Karpas-422 (cell line): ENCODE measurements at regions not wholly inside any gene's neighbourhood (a gene's known extent, or its start where the extent isn't known, plus 50 kb on each side); places are given as distances from the start of the nearest gene placed in this dataset.
"Not testable (repeated sequence)": the region's sequence is repeated elsewhere in the genome, so short reads cannot be mapped to it uniquely, and the experiment has no call there.

Source experiments
- DNase-seq: peaks from one replicate; pipeline ENCODE4 v3.0.0-alpha.2; 2015
- H2AFZ ChIP-seq: fragments of 200-600 bp; sonication (generic); 2 replicates; pipeline ENCODE4 v1.6.1; 2014; ENCODE audit warnings: antibody characterized with exemption, low read length, mixed read lengths
- H3K27ac ChIP-seq: fragments of 200-600 bp; sonication (generic); 2 replicates; pipeline ENCODE4 v1.5.1; 2014; ENCODE audit warnings: mild to moderate bottlenecking, low read length, moderate library complexity
- H3K27me3 ChIP-seq: fragments of 200-600 bp; sonication (generic); 2 replicates; pipeline ENCODE4 v1.6.1; 2014; ENCODE audit warnings: low read length, mixed read lengths
- H3K36me3 ChIP-seq: fragments of 200-600 bp; sonication (generic); 2 replicates; pipeline ENCODE4 v1.6.1; 2014; ENCODE audit warnings: low read length, mixed read lengths; ENCODE audit not compliant: insufficient read depth
- H3K4me1 ChIP-seq: fragments of 200-600 bp; sonication (generic); 2 replicates; pipeline ENCODE4 v1.6.1; 2014; ENCODE audit warnings: mild to moderate bottlenecking, low read length, mixed read lengths
- H3K4me2 ChIP-seq: fragments of 200-600 bp; sonication (generic); 2 replicates; pipeline ENCODE4 v1.6.1; 2014; ENCODE audit warnings: low read length, low read depth, mild to moderate bottlenecking; ENCODE audit not compliant: poor library complexity, severe bottlenecking
- H3K4me3 ChIP-seq: fragments of 200-600 bp; sonication (generic); 2 replicates; pipeline ENCODE4 v1.5.1; 2014; ENCODE audit warnings: mild to moderate bottlenecking, antibody characterized with exemption, low read length, mixed read lengths
- H3K79me2 ChIP-seq: fragments of 200-600 bp; sonication (generic); 2 replicates; pipeline ENCODE4 v1.6.1; 2014; ENCODE audit warnings: mild to moderate bottlenecking, low read length, mixed read lengths
- H3K9ac ChIP-seq: fragments of 200-600 bp; sonication (generic); 2 replicates; pipeline ENCODE4 v1.6.0; 2014; ENCODE audit warnings: low read length
- H3K9me2 ChIP-seq: fragments of 200-600 bp; sonication (generic), shearing (Covaris generic); replicated peaks from 2 replicates; pipeline ENCODE4 v1.6.0; 2014; ENCODE audit warnings: mild to moderate bottlenecking, low read length, moderate library complexity; ENCODE audit not compliant: insufficient read depth
- H3K9me3 ChIP-seq: fragments of 300-700, 200-600 bp; sonication (generic); 2 replicates; pipeline ENCODE4 v1.6.1; 2014; ENCODE audit warnings: low read length, mixed read lengths
- H4K20me1 ChIP-seq: fragments of 200-600 bp; sonication (generic); 2 replicates; pipeline ENCODE4 v1.6.1; 2014; ENCODE audit warnings: mild to moderate bottlenecking, antibody characterized with exemption, low read length, low read depth; ENCODE audit not compliant: insufficient read depth

- no peak overlapping the region for H2AFZ ChIP-seq
- H3K9me3 ChIP-seq, result no peaks in the 10 kb centered on the region
- no peak overlapping the region for H3K4me2 ChIP-seq
- H3K27me3 ChIP-seq, result no peaks in the 10 kb centered on the region
- H3K9ac ChIP-seq, result no peak overlapping the region
- H3K27ac ChIP-seq, result no peak overlapping the region
- no peaks in the 10 kb centered on the region for H4K20me1 ChIP-seq
- DNase-seq, result no peak
- H3K79me2 ChIP-seq, result no peaks in the 10 kb centered on the region
- H3K4me3 ChIP-seq, result no peak overlapping the region
- H3K9me2 ChIP-seq, result no peaks in the 10 kb centered on the region; the same call in 1 of the 2 replicates
- H3K36me3 ChIP-seq, result no peaks in the 10 kb centered on the region
- no peaks in the 10 kb centered on the region for H3K4me1 ChIP-seq
Observed at GRCh38 chr18:42544901-42545300, 570.6 kb downstream of the RIT2 start.

DNA sequence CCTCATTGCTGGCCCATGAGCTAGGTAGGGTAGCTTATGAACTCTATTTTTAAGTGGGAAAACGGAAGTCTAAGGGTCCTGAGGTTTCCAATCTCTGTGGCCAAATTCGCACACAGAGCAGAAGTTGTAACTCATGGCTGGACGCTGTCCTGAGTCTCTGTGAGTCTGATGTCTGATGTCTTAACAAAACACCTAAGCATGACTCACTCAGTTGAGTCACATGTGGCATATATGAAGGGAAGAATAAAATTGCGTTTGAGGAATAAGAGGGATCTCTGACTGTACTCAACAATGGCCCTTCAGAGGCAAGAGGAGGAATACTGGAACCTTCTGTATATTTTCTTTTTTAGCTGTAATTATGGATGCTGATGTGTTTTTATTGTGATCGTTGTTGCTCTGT lies 569.7 kb downstream of the RIT2 start:
- H3K79me2 ChIP-seq, result no peaks in the 10 kb centered on the region
- H3K9me2 ChIP-seq, result no peaks in the 10 kb centered on the region; the same call in 1 of the 2 replicates
- no peak for DNase-seq
- no peak overlapping the region for H2AFZ ChIP-seq
- H3K4me3 ChIP-seq, result no peak overlapping the region
- no peak overlapping the region for H3K27ac ChIP-seq
- H3K4me2 ChIP-seq, result no peak overlapping the region
- no peaks in the 10 kb centered on the region for H3K4me1 ChIP-seq
- H4K20me1 ChIP-seq, result no peaks in the 10 kb centered on the region
- no peaks in the 10 kb centered on the region for H3K27me3 ChIP-seq
- H3K9me3 ChIP-seq, result no peaks in the 10 kb centered on the region
- no peak overlapping the region for H3K9ac ChIP-seq
- no peaks in the 10 kb centered on the region for H3K36me3 ChIP-seq

DNA sequence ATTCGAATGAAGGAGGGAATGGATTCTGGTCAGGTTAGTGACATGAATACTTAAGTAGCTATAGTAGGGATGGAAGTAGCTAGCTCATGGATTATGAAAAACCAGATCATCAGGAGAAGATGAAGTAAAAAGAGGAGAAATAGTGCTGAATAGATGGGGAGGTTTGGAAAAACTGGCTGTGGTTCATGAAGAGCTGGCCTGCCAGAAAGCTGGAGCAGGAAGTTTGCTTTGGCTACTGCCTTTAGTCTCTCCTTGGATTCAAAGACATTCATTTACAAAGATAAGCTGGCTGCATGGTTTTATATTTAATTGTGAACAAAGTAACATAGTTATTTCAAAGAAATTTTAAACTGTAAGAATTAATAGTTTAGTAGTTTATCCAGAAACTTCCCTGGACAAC lies 567.0 kb downstream of the RIT2 start:
- Histone ChIP-seq H3K4me1 (no peaks in the 10 kb centered on the region), H4K20me1 (no peaks in the 10 kb centered on the region), H3K4me3 (no peak overlapping the region), H3K9me3 (no peaks in the 10 kb centered on the region), H3K36me3 (no peaks in the 10 kb centered on the region), H3K9ac (no peak overlapping the region), H3K9me2 (no peaks in the 10 kb centered on the region; the same call in 1 of the 2 replicates), H3K4me2 (no peak overlapping the region), H3K79me2 (no peaks in the 10 kb centered on the region), H3K27ac (no peak overlapping the region), H2AFZ (no peak overlapping the region), H3K27me3 (no peaks in the 10 kb centered on the region)
- no peak for DNase-seq

DNA sequence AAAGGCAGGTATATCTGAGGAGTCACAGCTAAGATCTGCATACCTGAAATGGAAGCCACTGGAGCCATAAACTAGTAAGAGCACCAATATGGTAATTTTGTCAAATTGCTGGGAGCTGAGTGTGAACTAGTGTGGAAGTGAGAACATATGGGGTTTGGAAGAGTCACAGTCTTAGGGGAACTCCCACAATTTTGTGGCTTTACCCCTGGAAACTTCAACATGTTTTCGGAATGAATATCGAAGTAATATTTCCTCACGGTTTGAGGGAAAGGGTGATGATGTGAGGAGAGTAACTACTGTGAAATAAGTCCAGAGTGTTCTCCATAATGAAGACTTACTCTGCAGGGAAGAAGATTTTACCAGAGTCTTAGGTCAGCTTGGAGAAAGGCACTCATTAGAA lies 565.9 kb downstream of the RIT2 start:
- no peaks in the 10 kb centered on the region; the same call in 1 of the 2 replicates for H3K9me2 ChIP-seq
- DNase-seq, result no peak
- no peaks in the 10 kb centered on the region for H3K4me1 ChIP-seq
- no peaks in the 10 kb centered on the region for H3K36me3 ChIP-seq
- no peak overlapping the region for H2AFZ ChIP-seq
- no peaks in the 10 kb centered on the region for H3K27me3 ChIP-seq
- H3K79me2 ChIP-seq, result no peaks in the 10 kb centered on the region
- H3K9ac ChIP-seq, result no peak overlapping the region
- no peak overlapping the region for H3K4me3 ChIP-seq
- H3K4me2 ChIP-seq, result no peak overlapping the region
- no peaks in the 10 kb centered on the region for H3K9me3 ChIP-seq
- H3K27ac ChIP-seq, result no peak overlapping the region
- H4K20me1 ChIP-seq, result no peaks in the 10 kb centered on the region

DNA sequence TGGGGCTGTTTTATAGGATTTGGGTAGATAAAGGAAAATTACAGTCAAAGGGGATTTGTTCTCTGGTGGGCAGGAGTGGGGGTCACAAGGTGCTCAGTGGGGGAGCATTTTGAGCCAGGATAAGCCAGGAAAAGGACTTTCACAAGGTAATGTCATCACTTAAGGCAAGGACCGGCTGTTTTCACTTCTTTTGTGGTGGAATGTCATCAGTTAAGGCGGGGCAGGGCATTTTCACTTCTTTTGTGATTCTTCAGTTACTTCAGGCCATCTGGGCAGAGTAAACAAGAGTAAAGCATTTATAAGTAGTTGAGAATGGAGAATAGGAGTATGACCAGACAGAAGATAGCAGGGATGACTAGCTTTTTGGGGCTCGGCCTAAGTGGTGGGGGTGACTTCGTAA lies 562.9 kb downstream of the RIT2 start:
- not testable (repeated sequence) for H3K9me3 ChIP-seq, H3K79me2 ChIP-seq, H3K4me2 ChIP-seq, H3K4me3 ChIP-seq, H3K36me3 ChIP-seq, DNase-seq, H3K27ac ChIP-seq, H4K20me1 ChIP-seq, H3K4me1 ChIP-seq, H3K27me3 ChIP-seq, H2AFZ ChIP-seq, H3K9ac ChIP-seq, H3K9me2 ChIP-seq

GRCh38 chr18:42559069-42559690 lies 556.3 kb downstream of the RIT2 start:
- Histone ChIP-seq H3K4me1 (no peaks in the 10 kb centered on the region), H3K4me2 (no peak overlapping the region), H3K36me3 (no peaks in the 10 kb centered on the region), H3K4me3 (no peak overlapping the region), H3K9me2 (no peaks in the 10 kb centered on the region; the same call in 1 of the 2 replicates), H2AFZ (no peak overlapping the region), H3K79me2 (no peaks in the 10 kb centered on the region), H3K27me3 (no peaks in the 10 kb centered on the region), H3K9me3 (no peaks in the 10 kb centered on the region), H4K20me1 (no peaks in the 10 kb centered on the region), H3K9ac (no peak overlapping the region), H3K27ac (no peak overlapping the region)
- DNase-seq, result no peak

DNA sequence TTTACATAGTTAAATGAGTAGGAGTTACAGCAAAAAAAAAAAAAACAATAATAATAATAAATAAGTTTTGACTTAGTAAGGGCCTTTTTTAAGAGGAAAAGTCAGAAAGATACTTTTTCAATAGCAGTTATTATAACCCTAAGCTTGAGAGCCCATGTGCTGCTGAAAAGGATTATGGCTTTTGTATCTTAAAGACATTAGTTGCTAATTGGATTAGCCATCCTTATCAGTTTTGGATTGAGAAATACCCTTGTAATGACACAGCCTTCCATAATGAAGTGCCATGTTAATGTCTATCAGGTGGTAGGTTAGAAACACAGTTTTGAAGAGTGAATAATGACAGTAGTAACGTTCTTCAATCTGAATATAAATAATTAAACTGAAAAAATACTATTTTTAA lies 554.0 kb downstream of the RIT2 start:
- Histone ChIP-seq H3K27me3 (no peaks in the 10 kb centered on the region), H2AFZ (no peak overlapping the region), H3K9me3 (no peaks in the 10 kb centered on the region), H3K79me2 (no peaks in the 10 kb centered on the region), H3K9me2 (no peaks in the 10 kb centered on the region; the same call in 1 of the 2 replicates), H3K4me2 (no peak overlapping the region), H3K4me1 (no peaks in the 10 kb centered on the region), H4K20me1 (no peaks in the 10 kb centered on the region), H3K27ac (no peak overlapping the region), H3K4me3 (no peak overlapping the region), H3K36me3 (no peaks in the 10 kb centered on the region), H3K9ac (no peak overlapping the region)
- no peak for DNase-seq

GRCh38 chr18:42563995-42564394 lies 551.5 kb downstream of the RIT2 start:
- no peak for DNase-seq
- no peak overlapping the region for H3K9ac ChIP-seq
- H3K36me3 ChIP-seq, result no peaks in the 10 kb centered on the region
- H3K4me1 ChIP-seq, result no peaks in the 10 kb centered on the region
- H3K4me2 ChIP-seq, result no peak overlapping the region
- no peak overlapping the region for H3K4me3 ChIP-seq
- H3K27me3 ChIP-seq, result no peaks in the 10 kb centered on the region
- H3K79me2 ChIP-seq, result no peaks in the 10 kb centered on the region
- no peaks in the 10 kb centered on the region for H4K20me1 ChIP-seq
- H2AFZ ChIP-seq, result no peak overlapping the region
- no peak overlapping the region for H3K27ac ChIP-seq
- no peaks in the 10 kb centered on the region; the same call in 1 of the 2 replicates for H3K9me2 ChIP-seq
- no peaks in the 10 kb centered on the region for H3K9me3 ChIP-seq
